Stomach (tissue), 4 donors: ENCODE measurements at regions not wholly inside any gene's neighbourhood (a gene's known extent, or its start where the extent isn't known, plus 50 kb on each side); places are given as distances from the start of the nearest gene placed in this dataset.

Experiments used
- CTCF ChIP-seq, 7 experiments: fragments of 450-650 bp in 4 of 7; fragments of 200-600 bp in 3 of 7; sonication (generic) in 3 of 7; IDR thresholded peaks; one replicate each; pipeline ENCODE4 v1.5.1; 2016 to 2019; ENCODE audit warnings: antibody characterized with exemption in 7 of 7, control low read depth in 2 of 7, mild to moderate bottlenecking in 1 of 7
- EP300 ChIP-seq: sonication (generic); formaldehyde crosslinking; IDR thresholded peaks from one replicate; pipeline ENCODE4 v1.6.1; 2017; ENCODE audit warnings: antibody characterized with exemption
- POLR2A ChIP-seq, 4 donors: fragments of 450-650 bp; IDR thresholded peaks; one replicate each; pipeline ENCODE4 v1.6.1; 2016; ENCODE audit warnings: antibody characterized with exemption in 4 of 4, control low read depth in 2 of 4, mild to moderate bottlenecking in 1 of 4, moderate library complexity in 1 of 4

GRCh38 chr5:143987264-143987663, 175.3 kb downstream of the HMHB1 start:
- no peak for TF ChIP-seq EP300
- TF ChIP-seq CTCF (IDR thresholded peaks at IDR 0.05): no peak
- no peak for TF ChIP-seq POLR2A (IDR thresholded peaks at IDR 0.05)
